ENCODE measurements at regions not wholly inside any gene's neighbourhood (a gene's known extent, or its start where the extent isn't known, plus 50 kb on each side); places are given as distances from the start of the nearest gene placed in this dataset.
A peak's percentile ranks its signal among the peaks of the same experiment; 100 is the strongest.
"Not testable (repeated sequence)": the region's sequence is repeated elsewhere in the genome, so short reads cannot be mapped to it uniquely, and the experiment has no call there.

DNA sequence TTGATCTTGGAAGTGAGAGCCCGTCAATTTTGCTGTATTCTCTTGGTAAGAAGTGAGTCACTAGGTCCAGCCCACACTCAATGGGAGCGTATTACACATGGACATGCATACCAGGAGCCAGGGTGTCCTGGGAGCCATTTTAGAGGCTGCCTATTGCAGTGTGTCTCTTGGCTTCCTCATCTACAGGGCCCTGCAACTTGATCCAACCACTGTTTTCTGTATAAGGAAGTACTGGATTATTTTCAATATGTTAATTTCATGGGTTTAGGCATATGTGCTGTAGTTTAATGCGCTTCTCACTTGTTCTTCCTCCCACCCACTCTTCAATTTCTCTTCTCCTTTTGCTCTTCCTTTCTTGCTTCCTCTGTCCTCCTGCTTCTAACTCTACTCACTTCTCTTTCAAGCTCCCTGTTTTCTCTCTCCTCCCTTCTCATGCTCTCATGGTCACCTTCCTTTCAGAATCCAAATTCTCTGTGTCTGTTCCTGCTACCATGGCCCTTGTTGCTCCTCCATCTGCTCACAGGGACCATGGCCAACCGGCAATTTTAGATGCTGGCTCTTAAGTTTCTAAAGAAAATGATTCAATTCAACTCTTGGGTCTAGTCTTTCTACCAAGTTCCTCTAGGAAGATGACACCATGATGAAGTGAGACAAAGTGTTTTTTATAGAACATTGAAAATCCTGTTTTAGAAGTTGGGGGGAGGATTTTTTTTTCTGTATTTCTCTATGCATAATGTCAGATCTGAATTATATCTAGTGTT lies 152.0 kb upstream of the ZEB2 start:
- peak; percentile 98 for DNase-seq

DNA sequence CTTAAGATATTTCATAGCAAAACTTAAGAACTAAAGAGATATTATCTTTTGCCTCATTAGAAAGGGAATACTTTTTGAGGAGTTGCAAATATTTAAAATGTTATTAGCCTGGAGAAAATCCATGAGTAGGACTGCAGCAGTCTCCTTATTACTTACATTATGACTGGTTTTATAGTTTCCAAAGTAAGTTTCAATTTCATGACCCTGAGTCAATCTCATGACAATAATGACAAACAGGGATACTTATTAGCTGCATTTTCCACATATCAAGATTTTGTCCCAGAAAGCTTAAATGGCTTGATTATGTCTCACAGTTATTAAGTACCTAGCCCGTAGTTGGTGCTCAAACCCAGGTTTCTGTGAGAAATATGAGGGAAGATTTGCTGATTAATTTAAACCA lies 150.8 kb upstream of the ZEB2 start:
- DNase-seq, result no peak

DNA sequence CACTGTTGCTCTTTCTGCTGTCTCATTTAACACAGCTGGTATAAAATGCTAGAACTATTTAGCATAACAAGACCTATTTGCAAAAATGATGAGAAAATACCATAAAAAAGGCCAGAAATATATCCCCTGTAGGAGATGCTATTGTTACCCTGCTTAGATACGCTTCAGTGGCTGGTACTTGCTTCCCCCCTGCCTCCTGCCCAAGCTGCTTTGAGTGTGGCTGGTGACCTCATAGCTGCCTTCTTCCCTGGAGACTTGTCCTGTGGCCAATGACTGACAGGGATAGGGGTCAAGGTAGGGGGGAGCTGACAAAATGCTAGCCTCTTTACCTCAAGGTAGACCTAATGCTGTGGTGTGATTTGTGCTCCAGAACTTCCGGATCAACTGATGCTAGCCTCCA lies 150.2 kb upstream of the ZEB2 start:
- no peak for DNase-seq

DNA sequence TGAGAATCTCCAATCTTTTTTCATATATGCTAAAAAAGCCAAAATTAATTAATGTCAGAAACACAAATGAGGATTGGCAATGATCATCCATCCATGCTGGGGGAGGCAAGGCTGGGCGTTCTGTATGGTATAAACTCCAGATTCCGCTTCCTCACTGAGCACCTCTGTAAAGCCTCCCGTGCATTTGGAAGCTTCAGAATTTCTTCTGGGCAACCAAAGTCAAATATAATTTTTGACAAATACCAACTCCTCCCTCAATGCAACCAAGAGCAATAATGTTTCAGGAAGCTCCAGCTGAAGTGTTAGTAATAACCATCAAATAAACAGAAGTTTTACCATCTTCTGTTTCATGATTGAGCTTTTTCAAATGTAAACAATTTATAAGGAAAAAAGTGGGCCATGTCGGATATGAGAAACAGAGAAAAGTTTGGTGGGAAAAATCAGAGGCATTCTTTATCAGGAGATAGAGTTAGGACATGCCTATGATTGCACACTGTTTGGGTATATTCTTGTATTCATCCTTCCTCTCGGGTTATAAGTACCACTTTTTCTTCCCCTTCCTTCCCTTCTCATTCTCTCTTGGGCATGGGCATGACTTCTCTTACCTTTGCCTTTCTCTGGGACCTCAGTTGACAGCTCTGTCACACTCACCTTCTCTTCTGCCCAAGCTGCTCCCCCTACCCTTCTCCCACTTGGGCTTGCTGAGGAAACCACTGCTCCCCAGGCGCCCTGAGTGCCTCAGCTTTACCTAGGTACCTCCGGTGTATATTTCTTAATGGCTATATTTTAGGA lies 149.5 kb upstream of the ZEB2 start:
- no peak for DNase-seq

DNA sequence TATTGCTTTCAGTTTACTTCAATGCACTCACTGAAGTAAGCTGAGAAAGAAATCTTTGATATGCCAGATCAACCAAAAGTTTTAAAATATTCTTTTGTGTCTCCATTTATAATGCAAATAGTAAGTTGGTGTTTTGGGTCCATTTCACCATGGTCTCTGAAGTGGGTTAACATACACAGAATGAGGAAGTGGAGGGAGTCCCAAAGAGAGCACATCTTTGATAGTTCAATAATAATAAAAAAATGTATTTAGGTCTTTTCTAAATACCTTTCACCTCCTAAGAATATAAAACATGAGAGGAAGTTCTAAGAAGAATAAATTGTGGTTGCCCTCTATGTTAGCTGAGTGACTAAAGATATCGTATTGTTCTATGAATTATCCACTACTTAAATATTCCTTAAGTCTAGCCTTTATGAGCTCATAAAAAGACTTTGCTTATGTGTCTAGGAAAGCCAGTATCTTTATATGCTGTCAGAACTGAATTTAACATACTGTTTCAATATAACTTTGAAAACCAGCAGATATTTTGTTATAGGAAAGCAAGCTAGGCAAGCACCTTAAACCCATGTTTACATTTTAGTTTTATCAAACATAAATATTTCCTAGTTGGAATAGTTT lies 148.7 kb upstream of the ZEB2 start:
- no peak for DNase-seq

DNA sequence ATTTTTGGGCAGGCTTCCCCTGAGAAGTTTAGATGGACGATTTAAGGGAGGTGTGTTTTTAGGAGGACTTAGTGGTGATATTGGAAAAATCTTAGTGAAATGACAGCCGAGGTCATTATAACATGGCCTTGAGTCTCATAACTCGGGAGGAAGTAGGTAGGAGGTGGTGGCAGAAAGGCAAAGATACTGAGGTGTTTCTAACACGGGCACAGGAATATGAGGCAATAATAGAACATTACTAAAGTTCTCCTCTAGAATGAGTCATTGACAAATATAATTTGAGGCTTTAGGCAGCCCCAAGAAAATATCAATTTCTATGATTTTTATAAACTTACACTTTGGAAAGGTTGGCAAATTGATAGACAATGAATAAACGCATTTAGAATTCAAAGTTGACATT lies 146.1 kb upstream of the ZEB2 start:
- peak; percentile 33 for DNase-seq

DNA sequence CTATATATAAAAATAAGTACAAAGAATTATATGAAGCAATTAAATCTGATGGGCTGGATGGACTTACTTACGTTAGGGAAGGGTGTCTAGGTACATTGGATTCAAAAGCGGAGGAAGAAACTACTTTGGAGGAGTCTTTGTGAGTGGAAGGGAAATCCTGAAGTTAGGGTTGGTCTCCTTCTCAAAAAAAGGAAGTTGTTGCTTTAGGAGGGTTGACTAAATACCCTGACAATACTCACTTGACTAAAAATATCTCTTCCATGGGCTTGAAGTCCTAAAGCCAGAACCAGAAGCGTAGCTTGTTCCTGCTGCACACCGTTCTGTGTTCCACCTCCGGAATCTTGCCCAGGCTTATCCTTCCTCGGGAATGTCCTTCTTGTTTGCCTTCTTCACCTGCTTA lies 143.3 kb upstream of the ZEB2 start:
- DNase-seq, result peak; percentile 84

DNA sequence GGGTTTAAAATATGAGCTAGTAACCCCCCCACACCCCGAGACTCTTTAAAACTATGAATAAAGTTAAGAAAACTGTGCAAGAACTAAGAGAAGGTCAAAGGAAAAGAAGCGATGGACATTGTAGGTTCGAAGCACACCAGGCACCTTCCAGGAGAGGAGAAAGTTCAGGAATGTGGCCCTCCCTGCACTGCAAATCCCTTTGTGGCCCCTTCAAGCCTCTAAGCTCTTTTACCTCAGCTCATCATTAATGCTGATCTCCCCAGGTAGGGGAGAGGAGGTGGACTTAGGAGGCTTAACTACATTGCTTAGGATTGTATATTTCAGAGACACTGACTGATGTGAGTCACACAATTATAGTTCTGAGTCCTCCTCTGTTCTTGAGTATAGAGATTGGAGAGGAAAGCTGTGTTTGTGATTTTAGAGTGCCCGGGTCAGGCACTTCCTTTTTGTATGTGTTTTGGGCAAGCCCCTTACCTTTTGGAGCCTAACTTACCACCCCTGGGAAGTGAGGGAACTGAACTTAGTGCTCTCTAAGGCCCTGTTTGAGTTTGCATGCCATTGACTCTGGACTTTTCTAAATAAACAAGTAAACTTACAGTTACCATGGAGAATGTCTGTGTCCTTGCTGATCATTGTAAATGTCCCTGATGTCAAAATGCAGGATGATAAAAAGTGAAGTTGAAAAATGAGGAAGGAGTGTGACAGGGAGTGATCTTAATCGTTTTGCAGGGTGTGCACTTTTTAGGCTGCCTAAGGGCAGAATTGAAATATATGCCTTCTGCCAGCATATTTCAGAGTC lies 140.8 kb upstream of the ZEB2 start:
- peak; percentile 76 for DNase-seq

DNA sequence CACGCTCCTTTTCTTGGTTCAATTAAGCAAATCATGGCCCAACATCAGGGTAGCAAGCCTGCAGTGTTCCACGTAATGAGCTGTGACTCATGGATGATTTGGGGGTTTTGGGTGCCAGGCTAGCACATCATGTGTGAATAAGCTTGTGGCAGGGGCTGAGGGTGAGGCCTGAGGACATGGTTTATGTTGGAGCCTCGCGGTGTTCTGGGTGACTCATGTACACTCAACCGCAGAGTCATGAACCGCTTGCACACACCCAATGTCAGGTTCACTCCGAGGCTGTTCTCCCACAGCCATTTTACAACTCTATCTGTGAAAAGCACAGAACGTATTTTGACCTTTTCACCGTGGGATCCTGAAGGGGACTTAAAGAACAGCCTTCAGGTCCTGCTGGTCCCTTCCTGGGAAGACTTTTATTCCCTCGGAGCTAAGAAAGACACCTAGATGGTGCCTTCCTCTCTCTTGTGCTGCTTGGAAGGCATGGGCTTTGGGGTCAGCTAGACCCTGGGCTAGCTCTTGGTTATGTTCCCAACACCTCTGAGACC lies 139.9 kb upstream of the ZEB2 start:
- peak; percentile 99 for DNase-seq

DNA sequence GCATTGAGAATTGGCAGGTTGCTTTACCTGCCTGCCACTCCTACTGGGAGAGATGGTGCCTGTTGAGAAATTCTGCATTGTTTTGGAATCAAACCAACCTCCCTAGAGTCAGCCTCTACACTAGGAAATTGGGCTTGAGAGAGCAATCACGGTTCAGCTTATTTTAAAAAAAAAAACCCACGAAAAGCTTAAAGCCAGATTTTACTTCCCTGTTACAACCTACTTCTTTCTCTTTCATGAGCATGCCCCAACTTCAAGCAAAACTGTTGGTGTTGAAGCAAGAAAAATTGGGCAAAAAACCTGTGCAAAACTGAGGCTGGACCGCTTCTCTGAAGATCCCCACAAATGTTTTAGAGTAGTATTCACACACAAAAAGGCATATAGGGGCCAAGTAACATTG lies 134.6 kb upstream of the ZEB2 start:
- DNase-seq, result peak; percentile 47

DNA sequence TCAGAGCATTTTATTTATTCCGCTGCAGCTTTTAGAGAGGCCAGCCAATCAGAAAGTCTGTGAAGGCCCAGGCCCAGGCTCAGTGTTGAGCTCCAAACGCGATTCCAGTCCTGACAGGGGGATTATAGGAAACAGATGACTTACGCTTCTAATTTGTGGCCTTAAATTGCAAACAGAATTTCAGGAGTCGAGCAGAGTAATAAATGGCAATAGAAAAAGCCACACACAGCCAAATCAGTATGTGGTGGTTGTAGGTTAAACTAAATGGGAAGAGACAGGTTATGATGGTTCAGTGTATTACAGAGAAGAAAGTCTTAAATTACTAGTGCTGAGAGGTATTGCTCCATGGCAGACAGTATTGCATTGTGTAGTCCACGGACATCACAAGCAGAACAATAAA lies 131.0 kb upstream of the ZEB2 start:
- DNase-seq, result no peak

DNA sequence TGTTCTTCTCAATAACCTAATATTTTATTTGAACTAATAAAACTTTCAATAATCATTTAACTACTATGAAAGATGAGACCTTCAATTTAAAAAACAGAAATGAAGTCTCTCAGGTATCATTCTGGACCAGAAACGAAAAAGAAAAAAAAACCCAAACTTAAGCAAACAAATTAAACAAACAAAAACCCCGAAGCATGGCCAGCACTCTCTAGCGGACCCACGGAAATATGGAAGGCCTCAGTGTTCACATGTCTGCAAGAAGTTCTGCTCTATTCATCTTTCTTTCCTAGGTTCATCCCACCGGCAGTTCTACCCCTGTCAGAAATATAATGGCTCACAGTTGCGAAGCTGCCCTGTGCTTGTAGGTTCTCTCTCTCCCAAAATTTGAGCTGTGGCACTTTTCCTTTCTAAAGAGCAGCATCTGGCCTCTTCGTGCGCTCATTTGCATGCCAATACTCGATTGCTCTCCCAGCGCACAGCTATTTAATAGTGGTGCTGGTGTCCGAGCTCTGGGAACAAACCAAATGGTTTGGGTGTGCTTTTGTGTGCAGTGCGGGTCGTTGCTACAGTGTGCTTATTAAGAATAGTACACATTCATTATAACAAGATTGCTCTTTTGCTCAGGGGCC lies 129.0 kb upstream of the ZEB2 start:
- DNase-seq, result no peak

DNA sequence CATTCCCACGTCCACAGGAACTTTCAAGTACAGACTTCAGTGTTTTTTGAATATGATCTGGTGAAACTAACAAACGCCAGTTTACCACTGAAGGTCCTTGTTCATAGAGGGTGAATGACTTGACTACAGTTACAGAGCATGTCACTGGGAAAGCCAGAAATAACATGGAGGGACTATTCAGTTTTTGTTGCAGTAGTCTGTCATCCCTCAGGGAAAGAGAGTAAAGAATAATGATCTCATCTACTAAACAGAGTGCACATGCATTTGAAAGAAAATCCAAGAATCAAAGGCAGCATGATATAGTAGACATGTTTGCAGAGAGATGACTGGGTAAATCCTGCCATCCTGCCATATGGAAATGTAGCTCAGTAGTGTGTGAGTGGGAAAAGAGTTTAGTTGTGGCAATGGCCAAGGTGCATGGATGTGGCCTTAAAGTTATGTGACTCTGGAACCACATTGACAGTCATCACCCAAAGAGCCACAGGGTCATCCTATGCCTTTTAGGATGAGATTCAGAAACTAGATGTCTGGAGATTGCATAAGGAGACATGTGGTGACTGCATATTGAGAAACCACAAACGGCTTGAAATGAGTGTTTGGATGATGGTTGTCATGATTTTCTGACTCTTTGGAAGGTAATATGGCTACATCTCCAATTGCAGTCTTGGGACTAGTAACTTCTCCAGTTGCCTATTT lies 125.3 kb upstream of the ZEB2 start:
- DNase-seq, result peak; percentile 97

DNA sequence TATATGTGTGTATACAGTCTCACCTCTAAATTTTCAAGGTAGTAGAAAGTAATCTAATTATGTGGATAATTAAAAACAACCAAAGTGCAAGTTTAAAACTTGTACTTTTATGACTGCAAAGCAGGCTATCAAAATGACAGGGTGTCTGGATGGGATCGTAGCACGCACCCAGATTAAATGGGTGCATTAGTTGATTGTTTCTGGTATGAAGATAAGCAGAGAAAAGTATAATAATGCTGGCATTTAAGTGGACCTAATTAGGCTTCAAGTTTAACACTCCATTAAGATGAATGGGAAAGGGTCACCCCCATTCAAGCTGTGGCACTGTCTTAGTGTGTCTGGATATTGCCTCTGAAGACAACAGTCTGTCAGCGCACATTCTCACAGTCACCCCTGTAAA lies 124.6 kb upstream of the ZEB2 start:
- DNase-seq, result no peak

DNA sequence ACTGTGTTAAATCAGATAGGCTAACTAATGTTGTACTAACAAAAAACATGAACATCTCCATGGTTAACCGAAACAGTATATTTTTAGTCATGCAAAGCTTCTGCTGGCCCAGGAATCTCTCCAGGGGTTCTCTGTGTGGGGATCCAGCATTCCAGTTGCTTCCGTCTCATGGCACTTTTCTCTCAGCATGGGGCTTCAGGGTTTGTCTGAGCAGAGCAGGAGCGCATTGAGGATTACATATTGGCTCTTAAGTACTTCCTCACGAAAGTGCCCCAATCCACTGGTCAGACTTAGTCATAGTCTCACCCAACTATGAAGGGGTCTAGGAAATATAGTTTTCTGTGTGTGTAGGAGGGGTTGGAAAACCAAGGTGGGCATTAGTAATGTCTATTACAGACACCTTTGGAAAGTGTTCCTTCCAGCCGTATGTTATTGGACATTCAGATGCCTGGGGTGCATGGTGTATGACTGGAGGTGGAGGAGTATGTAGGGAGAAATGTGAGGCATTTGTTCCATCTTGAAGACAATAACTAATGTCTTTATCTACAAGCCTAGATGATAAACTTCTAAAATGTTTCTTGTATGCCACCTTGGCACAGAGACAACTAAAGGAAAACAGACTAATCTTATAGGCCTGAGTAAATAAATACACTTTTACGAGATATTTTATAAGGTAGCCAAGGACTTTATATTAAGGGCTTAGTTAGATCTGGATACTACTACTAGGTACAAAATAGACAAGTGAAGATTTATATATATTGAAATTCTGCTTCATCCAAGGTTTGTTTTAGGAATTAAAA lies 123.8 kb upstream of the ZEB2 start:
- DNase-seq, result peak; percentile 71

DNA sequence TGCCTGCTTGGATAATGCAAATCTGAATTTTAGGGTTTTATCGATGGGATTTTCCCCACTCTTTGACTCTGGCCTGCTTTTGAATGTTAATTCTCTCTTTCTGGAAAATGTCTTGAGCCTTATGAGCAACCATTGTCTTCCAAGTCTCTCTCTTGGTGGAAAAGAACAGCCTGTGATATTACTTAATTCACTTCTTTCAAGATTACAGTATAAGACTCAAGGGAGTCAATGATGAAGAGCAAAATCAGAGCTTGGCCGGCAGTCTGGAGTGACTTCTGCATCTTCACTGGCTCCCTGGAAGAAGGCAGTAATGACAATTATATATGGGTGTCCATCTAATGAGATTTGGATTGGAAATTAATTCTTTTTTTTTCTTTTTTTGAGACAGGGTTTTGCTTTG lies 122.9 kb upstream of the ZEB2 start:
- no peak for DNase-seq

DNA sequence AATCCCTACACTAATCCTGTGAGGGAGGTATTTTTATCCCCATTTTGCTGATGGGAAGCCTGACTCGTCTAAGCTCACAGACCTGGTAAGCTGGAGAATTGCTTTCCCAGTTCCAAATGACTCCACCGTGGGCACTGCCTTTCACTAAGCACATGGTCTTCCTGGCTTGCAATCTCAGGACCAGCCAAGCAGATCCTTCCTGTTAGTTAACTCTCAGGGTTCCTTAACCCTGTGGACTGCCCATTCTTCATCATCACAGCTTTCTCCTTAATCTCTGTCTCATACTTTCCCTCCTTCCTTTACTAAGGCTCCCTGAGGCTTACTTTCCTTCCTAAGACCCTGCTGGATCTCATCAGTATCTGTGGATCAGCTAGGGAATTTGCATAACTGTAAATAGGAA lies 122.2 kb upstream of the ZEB2 start:
- no peak for DNase-seq

DNA sequence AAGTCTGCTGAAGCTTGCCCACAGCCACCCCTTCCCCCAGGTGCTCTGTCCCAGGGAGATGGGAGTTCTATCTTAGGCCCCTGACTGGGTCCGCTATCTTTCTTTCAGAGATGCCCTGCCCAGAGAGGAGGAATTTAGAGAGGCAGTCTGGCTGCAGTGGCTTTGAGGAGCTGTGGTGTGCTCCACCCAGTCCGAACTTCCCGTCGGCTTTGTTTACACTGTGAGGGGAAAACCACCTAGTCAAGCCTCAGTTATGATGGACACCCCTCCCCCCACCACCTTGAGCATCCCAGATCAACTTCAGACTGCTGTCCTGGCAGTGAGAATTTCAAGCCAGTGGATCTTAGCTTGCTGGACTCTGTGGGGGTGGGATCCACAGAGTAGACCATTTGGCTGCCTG lies 118.3 kb upstream of the ZEB2 start:
- not testable (repeated sequence) for DNase-seq

DNA sequence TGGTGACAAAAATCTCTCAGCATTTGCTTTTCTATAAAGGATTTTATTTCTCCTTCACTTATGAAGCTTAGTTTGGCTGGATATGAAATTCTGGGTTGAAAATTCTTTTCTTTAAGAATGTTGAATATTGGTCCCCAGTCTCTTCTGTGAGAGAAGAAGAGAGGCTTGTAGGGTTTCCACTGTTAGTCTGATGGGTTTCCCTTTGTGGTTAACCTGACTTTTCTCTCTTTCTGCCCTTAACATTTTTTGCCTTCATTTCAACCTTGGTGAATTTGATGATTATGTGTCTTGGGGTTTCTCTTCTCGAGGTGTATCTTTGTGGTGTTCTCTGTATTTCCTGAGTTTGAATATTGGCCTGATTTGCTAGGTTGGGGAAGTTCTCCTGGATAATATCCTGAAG lies 116.9 kb upstream of the ZEB2 start:
- not testable (repeated sequence) for DNase-seq

DNA sequence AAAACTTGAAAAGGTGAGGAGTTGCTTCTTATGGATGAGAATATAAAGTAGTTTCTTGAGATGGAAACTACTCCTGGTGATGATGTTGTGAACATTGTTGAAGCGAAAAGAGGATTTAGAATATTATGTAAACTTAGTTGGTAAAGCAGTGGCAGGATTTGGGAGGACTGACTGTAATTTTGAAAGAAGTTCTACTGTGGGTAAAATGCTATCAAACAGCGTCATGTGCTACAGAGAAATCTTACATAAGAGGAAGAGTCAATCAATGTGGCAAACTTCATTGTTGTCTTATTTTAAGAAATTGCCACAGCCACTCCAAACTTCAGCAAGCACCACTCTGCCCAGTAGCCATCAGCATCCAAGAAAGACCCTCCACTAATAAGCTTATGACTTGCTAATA lies 112.9 kb upstream of the ZEB2 start:
- DNase-seq, result peak; percentile 25

DNA sequence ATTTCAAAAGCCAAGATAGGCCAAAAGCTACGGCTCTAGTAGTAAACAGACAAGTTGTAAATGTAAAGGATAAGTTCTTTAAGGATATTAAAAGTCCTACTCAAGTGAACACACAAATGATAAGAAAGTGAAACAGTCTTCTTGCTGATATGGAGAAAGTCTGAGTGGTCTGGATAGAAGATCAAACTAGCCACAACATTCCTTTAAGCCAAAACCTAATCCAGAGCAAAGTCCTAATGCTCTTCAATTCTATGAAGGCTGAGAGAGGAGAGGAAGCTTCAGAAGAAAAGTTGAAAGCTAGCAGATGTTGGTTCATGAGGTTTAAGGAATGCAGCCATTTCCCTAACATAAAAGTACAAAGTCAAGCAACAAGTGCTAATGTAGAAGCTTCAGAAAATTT lies 111.7 kb upstream of the ZEB2 start:
- DNase-seq, result no peak
